GM12878 (cell line): ENCODE measurements at regions not wholly inside any gene's neighbourhood (a gene's known extent, or its start where the extent isn't known, plus 50 kb on each side); places are given as distances from the start of the nearest gene placed in this dataset.

ENCODE experiments used
- ATAC-seq: fragments of 200-7000 bp; cut with Tn5 transposase; 3 replicates; pipeline ENCODE4 v1.9.1; 2020; ENCODE audit warnings: mild to moderate bottlenecking, moderate library complexity
- BruUV-seq: library from RNA; stranded (reverse); fragments of 400-500 nt; replicated peaks from 2 replicates; lab custom pipeline; 2021; lab: Mats Ljungman, UMichigan
- CTCF ChIA-PET: fragments of 300-600 bp; sonication (Branson Sonifier 250); formaldehyde crosslinking; extraction: SDS; loops from one replicate; lab custom pipeline; 2021; ENCODE audit warnings: inconsistent platforms; lab: Yijun Ruan, JAX
- POLR2A ChIA-PET: fragments of 350-600 bp; formaldehyde crosslinking; extraction: SDS; loops from one replicate; lab custom pipeline; 2021; ENCODE audit warnings: inconsistent platforms; lab: Charles Lee
- RAD21 ChIA-PET: fragments of 300-600 bp; sonication (Branson Sonifier 250); formaldehyde crosslinking; loops from one replicate; lab custom pipeline; 2023; ENCODE audit warnings: antibody characterized with exemption; ENCODE audit not compliant: unreplicated experiment; lab: Charles Lee
- SMC1A ChIA-PET: fragments of 300-600 bp; sonication (Branson Sonifier 250); formaldehyde crosslinking; loops from one replicate; lab custom pipeline; 2023; ENCODE audit not compliant: unreplicated experiment, uncharacterized antibody; lab: Charles Lee
- DNase-seq: peaks from one replicate; pipeline ENCODE4 v3.0.0-alpha.2; 2011; ENCODE audit warnings: low read depth, low spot score
- FAIRE-seq: peaks from 3 replicates; lab custom pipeline; 2011; peaks lifted over from hg19 to GRCh38; lab: Jason Lieb, UNC
- H2AFZ ChIP-seq: 2 replicates; pipeline ENCODE4 v1.6.0; 2011; ENCODE audit warnings: low read depth, low read length, control low read depth; ENCODE audit not compliant: control insufficient read depth
- H3K27ac ChIP-seq: 2 replicates; pipeline ENCODE4 v1.5.1; 2011; ENCODE audit warnings: control low read depth; ENCODE audit not compliant: control insufficient read depth, insufficient read depth
- H3K27me3 ChIP-seq, 2 experiments: replicated peaks in 1 of 2; 2 replicates each; pipeline versions ENCODE4 v1.6.0 to v1.6.1; 2011; ENCODE audit warnings: low read length in 1 of 2; ENCODE audit not compliant: control insufficient read depth in 2 of 2, insufficient read depth in 2 of 2
- H3K36me3 ChIP-seq, 2 experiments: 2 replicates each; pipeline ENCODE4 v1.5.1; 2011; ENCODE audit warnings: low read length in 1 of 2; ENCODE audit not compliant: control insufficient read depth in 2 of 2, insufficient read depth in 2 of 2
- H3K4me1 ChIP-seq: 2 replicates; pipeline ENCODE4 v1.6.1; 2011; ENCODE audit warnings: mild to moderate bottlenecking, low read length, moderate library complexity, mixed read lengths; ENCODE audit not compliant: control insufficient read depth, insufficient read depth
- H3K4me2 ChIP-seq: 2 replicates; pipeline ENCODE4 v1.6.0; 2011; ENCODE audit warnings: control low read depth; ENCODE audit not compliant: control insufficient read depth, insufficient read depth
- H3K4me3 ChIP-seq: fragments of 200-600 bp; sonication (generic); 2 replicates; pipeline ENCODE4 v1.5.1; 2016
- H3K79me2 ChIP-seq: 2 replicates; pipeline ENCODE4 v1.6.0; 2011; ENCODE audit warnings: low read length; ENCODE audit not compliant: control insufficient read depth, insufficient read depth
- H3K9ac ChIP-seq: 2 replicates; pipeline ENCODE4 v1.8.0; 2011; ENCODE audit warnings: low read length, control low read depth, mixed read lengths; ENCODE audit not compliant: control insufficient read depth, insufficient read depth
- H3K9me3 ChIP-seq: replicated peaks from 3 replicates; pipeline ENCODE4 v1.5.1; 2011; ENCODE audit warnings: mild to moderate bottlenecking, low read length; ENCODE audit not compliant: control insufficient read depth, insufficient read depth
- H4K20me1 ChIP-seq: 2 replicates; pipeline ENCODE4 v1.6.0; 2011; ENCODE audit not compliant: control insufficient read depth, insufficient read depth
- EED ChIP-seq: sonication (generic); IDR thresholded peaks from 2 replicates; pipeline ENCODE4 v1.6.1; 2016; ENCODE audit warnings: antibody characterized with exemption, low read depth
- ETV6 ChIP-seq, 2 experiments: fragments of 450-650 bp in 1 of 2; IDR thresholded peaks in 1 of 2; conservative IDR thresholded peaks in 1 of 2; 2 replicates each; pipeline ENCODE4 v1.6.1; 2014; ENCODE audit warnings: antibody characterized with exemption in 1 of 2, borderline replicate concordance in 1 of 2, low read depth in 1 of 2, mild to moderate bottlenecking in 1 of 2, moderate library complexity in 1 of 2
- HDAC6 ChIP-seq: fragments of 200-600 bp; sonication (generic); IDR thresholded peaks from one replicate; pipeline ENCODE4 v1.8.0; 2017; ENCODE audit warnings: antibody characterized with exemption; ENCODE audit not compliant: unreplicated experiment
- MEF2B ChIP-seq: fragments of 450-650 bp; IDR thresholded peaks from 2 replicates; pipeline ENCODE4 v1.6.1; 2018; ENCODE audit warnings: mild to moderate bottlenecking, moderate library complexity; ENCODE audit not compliant: partially characterized antibody, poor library complexity, severe bottlenecking
- NFIC ChIP-seq: IDR thresholded peaks from 2 replicates; pipeline ENCODE4 v1.6.1; 2012; ENCODE audit warnings: low read depth, mild to moderate bottlenecking, inconsistent platforms, low read length, moderate library complexity
- PAX5 ChIP-seq: IDR thresholded peaks from 2 replicates; pipeline ENCODE4 v1.6.1; 2011; ENCODE audit warnings: low read depth, low read length, borderline replicate concordance
- RAD51 ChIP-seq: fragments of 450-650 bp; IDR thresholded peaks from 2 replicates; pipeline ENCODE4 v1.6.1; 2016; ENCODE audit warnings: moderate library complexity, mild to moderate bottlenecking, inconsistent platforms
- RFX5 ChIP-seq: IDR thresholded peaks from 2 replicates; pipeline ENCODE4 v1.6.1; 2011; ENCODE audit warnings: low read depth, low read length, improper control_type of control experiment
- TCF3 ChIP-seq: IDR thresholded peaks from 2 replicates; pipeline ENCODE4 v1.6.1; 2012; ENCODE audit warnings: low read depth, mild to moderate bottlenecking, low read length, borderline replicate concordance; ENCODE audit not compliant: insufficient read depth
- ZBED1 ChIP-seq: IDR thresholded peaks from 2 replicates; pipeline ENCODE4 v1.6.1; 2016; ENCODE audit warnings: borderline replicate concordance
- WGBS: methylation state at CpG from one replicate; pipeline ENCODE4 v1.1.6; 2016; ENCODE audit warnings: low lambda C conversion rate; ENCODE audit not compliant: insufficient replicate concordance, insufficient coverage; ENCODE audit errors: missing lambda C conversion rate; 5-methylcytosine and 5-hydroxymethylcytosine counted together
- in situ Hi-C: fragments of 300-500 bp; cut with MboI; formaldehyde crosslinking; loops from 9 replicates; pipeline ENCODE4 v1.14.3; 2018; ENCODE audit warnings: mixed read lengths
- intact Hi-C: fragments of 100-400 bp; cut with micrococcal nuclease; formaldehyde crosslinking; loops from one replicate; pipeline ENCODE4 v1.14.2; 2022; ENCODE audit not compliant: unreplicated experiment
- TF ChIP-seq, protein P1 (sequence below): fragments of 450-650 bp; conservative IDR thresholded peaks from 2 replicates; pipeline ENCODE4 v1.6.1; 2017; ENCODE audit warnings: mild to moderate bottlenecking, moderate library complexity
- TF ChIP-seq, protein P2 (sequence below): IDR thresholded peaks from 2 replicates; pipeline ENCODE4 v1.6.1; 2011; ENCODE audit warnings: mild to moderate bottlenecking, low read depth, low read length, moderate library complexity; ENCODE audit not compliant: insufficient replicate concordance
- TF ChIP-seq, protein P3 (sequence below): IDR thresholded peaks from 2 replicates; pipeline ENCODE4 v1.6.1; 2012; ENCODE audit warnings: improper control_type of control experiment, low read depth, low read length; ENCODE audit not compliant: insufficient replicate concordance
- TF ChIP-seq, protein P4 (sequence below): fragments of 450-650 bp; IDR thresholded peaks from 2 replicates; pipeline ENCODE4 v1.6.1; 2016; ENCODE audit warnings: mild to moderate bottlenecking

DNA sequence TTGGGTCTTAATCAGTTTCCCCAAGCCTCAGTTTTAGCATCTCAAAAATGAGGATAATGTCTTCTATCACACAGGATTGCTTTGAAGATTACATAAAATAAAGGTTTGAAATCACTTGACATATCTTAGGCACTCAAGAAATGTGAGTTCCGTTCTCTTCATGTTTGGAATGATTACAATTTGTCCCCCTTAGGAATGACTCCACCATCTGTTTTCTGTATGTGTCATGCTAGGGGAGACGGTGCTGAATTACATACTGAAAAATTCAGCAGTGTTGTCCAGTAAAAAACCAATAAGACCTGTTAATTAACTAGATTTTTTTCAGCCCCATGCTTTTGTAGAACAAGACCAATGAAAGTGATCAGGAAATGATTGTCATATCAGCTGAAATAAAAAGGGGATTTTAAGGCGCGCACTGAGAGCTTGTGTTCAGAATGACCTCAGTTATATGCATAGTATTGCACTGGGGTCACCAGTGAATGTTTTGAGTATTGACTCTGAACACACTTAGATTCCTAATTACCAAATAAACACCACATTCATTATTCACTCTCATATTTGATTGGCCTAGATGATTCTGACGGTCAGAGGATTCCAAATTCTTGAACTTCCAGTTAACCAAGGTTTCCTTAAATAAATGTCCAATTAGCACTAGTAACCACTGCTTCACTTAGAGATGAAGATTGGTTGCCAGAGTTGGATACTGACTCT is 114.5 kb upstream of the KCNK2 start:
- FAIRE-seq (no peak), ATAC-seq (no peak), DNase-seq (no peak)
- in situ Hi-C loops: no loop called here
- SMC1A ChIA-PET: no interaction called here
- intact Hi-C loops: no loop called here
- Histone ChIP-seq H2AFZ (no peak overlapping the region), H3K9ac (no peak overlapping the region), H4K20me1 (no peaks in the 10 kb centered on the region), H3K9me3 (no peaks in the 10 kb centered on the region), H3K27ac (no peak overlapping the region), H3K27me3 (peaks cover 0 to 2% of the 10 kb centered on the region in 2 experiments; a peak in 1 of 4 replicates), H3K4me2 (no peak overlapping the region), H3K79me2 (no peaks in the 10 kb centered on the region), H3K36me3 (no peaks in the 10 kb centered on the region), H3K4me1 (no peaks in the 10 kb centered on the region), H3K4me3 (no peak overlapping the region)
- CTCF ChIA-PET: no interaction called here
- RAD21 ChIA-PET: no interaction called here
- POLR2A ChIA-PET: no interaction called here
- no TSS peak for BruUV-seq
- 22% methylated on average over 5 of the region's 5 CpGs for WGBS
- TF ChIP-seq RAD51 (no peak), RFX5 (no peak), NFIC (no peak), MEF2B (no peak), EED (no peak), TCF3 (no peak), PAX5 (no peak), HDAC6 (no peak), ZBED1 (no peak), ETV6 (conservative IDR thresholded peaks at IDR 0.05 in 1 of 2, IDR thresholded peaks at IDR 0.05 in 1 of 2; ENCODE audit: borderline replicate concordance in 1 of 2, low read depth in 1 of 2) (no peak)
- TF ChIP-seq, protein P1, sequence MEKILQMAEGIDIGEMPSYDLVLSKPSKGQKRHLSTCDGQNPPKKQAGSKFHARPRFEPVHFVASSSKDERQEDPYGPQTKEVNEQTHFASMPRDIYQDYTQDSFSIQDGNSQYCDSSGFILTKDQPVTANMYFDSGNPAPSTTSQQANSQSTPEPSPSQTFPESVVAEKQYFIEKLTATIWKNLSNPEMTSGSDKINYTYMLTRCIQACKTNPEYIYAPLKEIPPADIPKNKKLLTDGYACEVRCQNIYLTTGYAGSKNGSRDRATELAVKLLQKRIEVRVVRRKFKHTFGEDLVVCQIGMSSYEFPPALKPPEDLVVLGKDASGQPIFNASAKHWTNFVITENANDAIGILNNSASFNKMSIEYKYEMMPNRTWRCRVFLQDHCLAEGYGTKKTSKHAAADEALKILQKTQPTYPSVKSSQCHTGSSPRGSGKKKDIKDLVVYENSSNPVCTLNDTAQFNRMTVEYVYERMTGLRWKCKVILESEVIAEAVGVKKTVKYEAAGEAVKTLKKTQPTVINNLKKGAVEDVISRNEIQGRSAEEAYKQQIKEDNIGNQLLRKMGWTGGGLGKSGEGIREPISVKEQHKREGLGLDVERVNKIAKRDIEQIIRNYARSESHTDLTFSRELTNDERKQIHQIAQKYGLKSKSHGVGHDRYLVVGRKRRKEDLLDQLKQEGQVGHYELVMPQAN: no peak
- TF ChIP-seq, protein P2, sequence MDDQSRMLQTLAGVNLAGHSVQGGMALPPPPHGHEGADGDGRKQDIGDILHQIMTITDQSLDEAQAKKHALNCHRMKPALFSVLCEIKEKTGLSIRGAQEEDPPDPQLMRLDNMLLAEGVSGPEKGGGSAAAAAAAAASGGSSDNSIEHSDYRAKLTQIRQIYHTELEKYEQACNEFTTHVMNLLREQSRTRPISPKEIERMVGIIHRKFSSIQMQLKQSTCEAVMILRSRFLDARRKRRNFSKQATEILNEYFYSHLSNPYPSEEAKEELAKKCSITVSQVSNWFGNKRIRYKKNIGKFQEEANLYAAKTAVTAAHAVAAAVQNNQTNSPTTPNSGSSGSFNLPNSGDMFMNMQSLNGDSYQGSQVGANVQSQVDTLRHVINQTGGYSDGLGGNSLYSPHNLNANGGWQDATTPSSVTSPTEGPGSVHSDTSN: no peak
- TF ChIP-seq, protein P3, sequence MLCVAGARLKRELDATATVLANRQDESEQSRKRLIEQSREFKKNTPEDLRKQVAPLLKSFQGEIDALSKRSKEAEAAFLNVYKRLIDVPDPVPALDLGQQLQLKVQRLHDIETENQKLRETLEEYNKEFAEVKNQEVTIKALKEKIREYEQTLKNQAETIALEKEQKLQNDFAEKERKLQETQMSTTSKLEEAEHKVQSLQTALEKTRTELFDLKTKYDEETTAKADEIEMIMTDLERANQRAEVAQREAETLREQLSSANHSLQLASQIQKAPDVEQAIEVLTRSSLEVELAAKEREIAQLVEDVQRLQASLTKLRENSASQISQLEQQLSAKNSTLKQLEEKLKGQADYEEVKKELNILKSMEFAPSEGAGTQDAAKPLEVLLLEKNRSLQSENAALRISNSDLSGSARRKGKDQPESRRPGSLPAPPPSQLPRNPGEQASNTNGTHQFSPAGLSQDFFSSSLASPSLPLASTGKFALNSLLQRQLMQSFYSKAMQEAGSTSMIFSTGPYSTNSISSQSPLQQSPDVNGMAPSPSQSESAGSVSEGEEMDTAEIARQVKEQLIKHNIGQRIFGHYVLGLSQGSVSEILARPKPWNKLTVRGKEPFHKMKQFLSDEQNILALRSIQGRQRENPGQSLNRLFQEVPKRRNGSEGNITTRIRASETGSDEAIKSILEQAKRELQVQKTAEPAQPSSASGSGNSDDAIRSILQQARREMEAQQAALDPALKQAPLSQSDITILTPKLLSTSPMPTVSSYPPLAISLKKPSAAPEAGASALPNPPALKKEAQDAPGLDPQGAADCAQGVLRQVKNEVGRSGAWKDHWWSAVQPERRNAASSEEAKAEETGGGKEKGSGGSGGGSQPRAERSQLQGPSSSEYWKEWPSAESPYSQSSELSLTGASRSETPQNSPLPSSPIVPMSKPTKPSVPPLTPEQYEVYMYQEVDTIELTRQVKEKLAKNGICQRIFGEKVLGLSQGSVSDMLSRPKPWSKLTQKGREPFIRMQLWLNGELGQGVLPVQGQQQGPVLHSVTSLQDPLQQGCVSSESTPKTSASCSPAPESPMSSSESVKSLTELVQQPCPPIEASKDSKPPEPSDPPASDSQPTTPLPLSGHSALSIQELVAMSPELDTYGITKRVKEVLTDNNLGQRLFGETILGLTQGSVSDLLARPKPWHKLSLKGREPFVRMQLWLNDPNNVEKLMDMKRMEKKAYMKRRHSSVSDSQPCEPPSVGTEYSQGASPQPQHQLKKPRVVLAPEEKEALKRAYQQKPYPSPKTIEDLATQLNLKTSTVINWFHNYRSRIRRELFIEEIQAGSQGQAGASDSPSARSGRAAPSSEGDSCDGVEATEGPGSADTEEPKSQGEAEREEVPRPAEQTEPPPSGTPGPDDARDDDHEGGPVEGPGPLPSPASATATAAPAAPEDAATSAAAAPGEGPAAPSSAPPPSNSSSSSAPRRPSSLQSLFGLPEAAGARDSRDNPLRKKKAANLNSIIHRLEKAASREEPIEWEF: no peak
- TF ChIP-seq, protein P4, sequence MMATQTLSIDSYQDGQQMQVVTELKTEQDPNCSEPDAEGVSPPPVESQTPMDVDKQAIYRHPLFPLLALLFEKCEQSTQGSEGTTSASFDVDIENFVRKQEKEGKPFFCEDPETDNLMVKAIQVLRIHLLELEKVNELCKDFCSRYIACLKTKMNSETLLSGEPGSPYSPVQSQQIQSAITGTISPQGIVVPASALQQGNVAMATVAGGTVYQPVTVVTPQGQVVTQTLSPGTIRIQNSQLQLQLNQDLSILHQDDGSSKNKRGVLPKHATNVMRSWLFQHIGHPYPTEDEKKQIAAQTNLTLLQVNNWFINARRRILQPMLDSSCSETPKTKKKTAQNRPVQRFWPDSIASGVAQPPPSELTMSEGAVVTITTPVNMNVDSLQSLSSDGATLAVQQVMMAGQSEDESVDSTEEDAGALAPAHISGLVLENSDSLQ: no peak
